OCI-LY1 (cell line): ENCODE measurements at regions not wholly inside any gene's neighbourhood (a gene's known extent, or its start where the extent isn't known, plus 50 kb on each side); places are given as distances from the start of the nearest gene placed in this dataset.

Source experiments
- H2AFZ ChIP-seq: fragments of 200-600 bp; sonication (generic), shearing (Covaris generic); 2 replicates; pipeline ENCODE4 v1.6.0; 2014; ENCODE audit warnings: antibody characterized with exemption, mild to moderate bottlenecking, low read length
- H3F3A ChIP-seq: fragments of 200-600 bp; sonication (generic), shearing (Covaris generic); 2 replicates; pipeline ENCODE4 v1.6.0; 2014; ENCODE audit warnings: mild to moderate bottlenecking, antibody characterized with exemption, low read length, moderate library complexity; ENCODE audit not compliant: insufficient read depth
- H3K27ac ChIP-seq: fragments of 200-600 bp; sonication (generic); 2 replicates; pipeline ENCODE4 v1.5.1; 2014; ENCODE audit warnings: low read length, mixed run types, mild to moderate bottlenecking, low read depth; ENCODE audit not compliant: poor library complexity, severe bottlenecking
- H3K27me3 ChIP-seq: fragments of 200-600 bp; sonication (generic); 2 replicates; pipeline ENCODE4 v1.6.0; 2014; ENCODE audit warnings: antibody characterized with exemption, mild to moderate bottlenecking, low read length, moderate library complexity; ENCODE audit not compliant: insufficient read depth
- H3K36me3 ChIP-seq: fragments of 200-600 bp; sonication (generic); 2 replicates; pipeline ENCODE4 v1.6.1; 2014; ENCODE audit warnings: mild to moderate bottlenecking, antibody characterized with exemption, low read length, moderate library complexity, mixed read lengths; ENCODE audit not compliant: insufficient read depth
- H3K4me1 ChIP-seq: fragments of 200-600 bp; sonication (generic); 2 replicates; pipeline ENCODE4 v1.5.1; 2014; ENCODE audit warnings: mild to moderate bottlenecking, low read length, moderate library complexity; ENCODE audit not compliant: insufficient read depth, severe bottlenecking
- H3K4me2 ChIP-seq: fragments of 200-600 bp; sonication (generic), shearing (Covaris generic); 2 replicates; pipeline ENCODE4 v1.6.1; 2014; ENCODE audit warnings: low read length
- H3K4me3 ChIP-seq: fragments of 200-600 bp; sonication (generic); 2 replicates; pipeline ENCODE4 v1.5.1; 2014; ENCODE audit warnings: low read length, low read depth, mild to moderate bottlenecking, mixed read lengths; ENCODE audit not compliant: poor library complexity, severe bottlenecking
- H3K79me2 ChIP-seq: fragments of 200-600 bp; shearing (Covaris generic); 2 replicates; pipeline ENCODE4 v1.6.1; 2016; ENCODE audit warnings: mixed run types, low read length, mixed read lengths; ENCODE audit not compliant: insufficient read depth
- H3K9ac ChIP-seq: fragments of 200-600 bp; sonication (generic), shearing (Covaris generic); 2 replicates; pipeline ENCODE4 v1.6.1; 2014; ENCODE audit warnings: mild to moderate bottlenecking, low read length, mixed read lengths
- H3K9me2 ChIP-seq: fragments of 200-600 bp; sonication (generic), shearing (Covaris generic); 2 replicates; pipeline ENCODE4 v1.6.1; 2014; ENCODE audit warnings: low read depth, mild to moderate bottlenecking, low read length, mixed read lengths
- H3K9me3 ChIP-seq: fragments of 200-600 bp; shearing (Covaris generic); 2 replicates; pipeline ENCODE4 v1.6.1; 2014; ENCODE audit warnings: low read length, mixed read lengths
- H4K20me1 ChIP-seq: fragments of 200-600 bp; sonication (generic), shearing (Covaris generic); 2 replicates; pipeline ENCODE4 v1.6.0; 2016; ENCODE audit warnings: mild to moderate bottlenecking, low read length; ENCODE audit not compliant: insufficient read depth
- CTCF ChIP-seq: fragments of 200-600 bp; sonication (generic), shearing (Covaris generic); IDR thresholded peaks from 2 replicates; pipeline ENCODE4 v1.5.1; 2017; ENCODE audit warnings: mild to moderate bottlenecking, antibody characterized with exemption, low read length, moderate library complexity, mixed read lengths
- EZH2 ChIP-seq: fragments of 200-600 bp; sonication (generic), shearing (Covaris generic); IDR thresholded peaks from 2 replicates; pipeline ENCODE4 v1.8.0; 2017; ENCODE audit warnings: borderline replicate concordance, mixed run types, mild to moderate bottlenecking, antibody characterized with exemption, low read length, moderate library complexity, mixed read lengths

GRCh38 chr11:15744693-15745092, 611.7 kb downstream of the SOX6 start:
- Histone ChIP-seq H4K20me1 (no peaks in the 10 kb centered on the region), H3K9me3 (no peaks in the 10 kb centered on the region)
- TF ChIP-seq CTCF (no peak), EZH2 (no peak)

GRCh38 chr11:15745266-15745665, 611.1 kb downstream of the SOX6 start:
- Histone ChIP-seq H2AFZ (no peak overlapping the region), H4K20me1 (no peaks in the 10 kb centered on the region), H3K4me3 (no peak overlapping the region), H3K27ac (no peak overlapping the region), H3F3A (no peaks in the 10 kb centered on the region), H3K27me3 (no peaks in the 10 kb centered on the region), H3K9me3 (no peaks in the 10 kb centered on the region), H3K79me2 (no peaks in the 10 kb centered on the region), H3K4me2 (no peak overlapping the region), H3K4me1 (no peaks in the 10 kb centered on the region), H3K9ac (no peak overlapping the region), H3K36me3 (no peaks in the 10 kb centered on the region), H3K9me2 (no peaks in the 10 kb centered on the region)
- TF ChIP-seq EZH2 (no peak), CTCF (no peak)

More at GRCh38 chr11:15744693-15745092, 611.7 kb downstream of the SOX6 start:
- Histone ChIP-seq H3K9ac (no peak overlapping the region), H3K79me2 (no peaks in the 10 kb centered on the region), H3K4me2 (no peak overlapping the region), H3F3A (no peaks in the 10 kb centered on the region), H2AFZ (no peak overlapping the region), H3K36me3 (no peaks in the 10 kb centered on the region), H3K4me1 (no peaks in the 10 kb centered on the region), H3K27me3 (no peaks in the 10 kb centered on the region), H3K9me2 (no peaks in the 10 kb centered on the region), H3K27ac (no peak overlapping the region), H3K4me3 (no peak overlapping the region)

DNA sequence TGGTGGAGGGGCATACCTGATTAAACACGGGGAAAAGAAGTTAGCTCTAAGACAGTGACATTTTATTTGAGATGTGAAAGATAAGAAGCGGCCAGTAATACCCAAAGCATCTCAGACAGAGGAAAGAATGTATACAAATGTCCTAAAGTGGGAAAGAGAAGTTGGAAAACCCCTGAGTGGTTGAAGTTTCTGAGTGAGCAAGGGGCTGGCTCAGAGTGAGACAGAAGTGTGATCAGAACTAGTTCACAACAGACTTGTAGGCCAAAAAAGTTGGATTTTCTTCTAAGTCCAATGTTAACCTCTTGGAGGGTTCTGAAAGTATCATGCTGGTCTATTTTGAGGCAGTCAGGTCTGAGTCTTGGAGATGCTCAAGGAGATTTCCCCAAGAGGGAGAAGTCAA, 608.7 kb downstream of the SOX6 start:
- TF ChIP-seq CTCF = no peak
- H3K79me2 ChIP-seq = no peaks in the 10 kb centered on the region
- no peaks in the 10 kb centered on the region for H4K20me1 ChIP-seq
- no peak overlapping the region for H3K27ac ChIP-seq
- H3K27me3 ChIP-seq = no peaks in the 10 kb centered on the region
- no peak overlapping the region for H3K9ac ChIP-seq
- no peaks in the 10 kb centered on the region for H3K9me2 ChIP-seq
- no peak overlapping the region for H3K4me2 ChIP-seq
- no peak overlapping the region for H2AFZ ChIP-seq
- no peaks in the 10 kb centered on the region for H3F3A ChIP-seq
- H3K4me3 ChIP-seq = no peak overlapping the region
- H3K9me3 ChIP-seq = no peaks in the 10 kb centered on the region
- no peaks in the 10 kb centered on the region for H3K4me1 ChIP-seq
- H3K36me3 ChIP-seq = no peaks in the 10 kb centered on the region
